ENCODE measurements at regions not wholly inside any gene's neighbourhood (a gene's known extent, or its start where the extent isn't known, plus 50 kb on each side); places are given as distances from the start of the nearest gene placed in this dataset.

DNA sequence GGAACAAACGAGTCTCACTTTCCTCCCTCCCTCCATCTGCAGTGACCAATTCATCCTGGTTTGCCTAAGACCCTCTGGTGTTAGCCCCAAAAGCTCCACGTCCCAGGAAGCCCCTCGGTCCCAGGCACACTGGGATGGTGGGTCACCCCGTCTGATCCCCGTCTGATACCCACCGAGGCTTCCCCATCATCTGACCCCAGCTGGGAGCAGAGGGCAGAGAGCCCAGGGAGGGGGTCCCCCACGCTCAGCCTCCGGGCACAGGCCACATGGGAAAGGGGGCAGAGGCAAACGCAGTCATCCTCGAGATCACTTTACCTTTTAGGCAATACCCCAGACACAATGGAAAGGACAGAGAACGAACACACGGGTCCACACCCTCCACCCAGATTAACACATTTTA lies 291.6 kb upstream of the PPP2R2D start:
- POLR2A ChIA-PET: no interaction called here
- Histone ChIP-seq H3K27ac (ENCODE audit: low read depth in 1 of 2, low read length in 2 of 2) (no peak overlapping the region), H3K27me3 (ENCODE audit: control insufficient read depth in 1 of 2, insufficient read depth in 2 of 2, low read length in 2 of 2) (peaks cover 0 to 7% of the 10 kb centered on the region in 2 experiments), H3K4me3 (ENCODE audit: low read length) (no peak overlapping the region), H3K36me3 (ENCODE audit: insufficient read depth, low read length) (no peaks in the 10 kb centered on the region), H3K9me3 (ENCODE audit: control insufficient read depth in 1 of 2, insufficient read depth in 1 of 2, low read length in 2 of 2) (peaks cover 10 to 13% of the 10 kb centered on the region in 2 experiments), H3K4me1 (ENCODE audit: insufficient read depth, low read length) (no peaks in the 10 kb centered on the region)
- Mint-ChIP-seq H3K27ac (no peak overlapping the region), H3K4me3 (no peak overlapping the region), H3K4me1 (ENCODE audit: low read depth) (no peaks in the 10 kb centered on the region), H3K9me3 (peaks cover 7% of the 10 kb centered on the region), H3K27me3 (peaks cover 18% of the 10 kb centered on the region), H3K36me3 (ENCODE audit: low read depth) (no peaks in the 10 kb centered on the region)
- TF ChIP-seq, protein P1, sequence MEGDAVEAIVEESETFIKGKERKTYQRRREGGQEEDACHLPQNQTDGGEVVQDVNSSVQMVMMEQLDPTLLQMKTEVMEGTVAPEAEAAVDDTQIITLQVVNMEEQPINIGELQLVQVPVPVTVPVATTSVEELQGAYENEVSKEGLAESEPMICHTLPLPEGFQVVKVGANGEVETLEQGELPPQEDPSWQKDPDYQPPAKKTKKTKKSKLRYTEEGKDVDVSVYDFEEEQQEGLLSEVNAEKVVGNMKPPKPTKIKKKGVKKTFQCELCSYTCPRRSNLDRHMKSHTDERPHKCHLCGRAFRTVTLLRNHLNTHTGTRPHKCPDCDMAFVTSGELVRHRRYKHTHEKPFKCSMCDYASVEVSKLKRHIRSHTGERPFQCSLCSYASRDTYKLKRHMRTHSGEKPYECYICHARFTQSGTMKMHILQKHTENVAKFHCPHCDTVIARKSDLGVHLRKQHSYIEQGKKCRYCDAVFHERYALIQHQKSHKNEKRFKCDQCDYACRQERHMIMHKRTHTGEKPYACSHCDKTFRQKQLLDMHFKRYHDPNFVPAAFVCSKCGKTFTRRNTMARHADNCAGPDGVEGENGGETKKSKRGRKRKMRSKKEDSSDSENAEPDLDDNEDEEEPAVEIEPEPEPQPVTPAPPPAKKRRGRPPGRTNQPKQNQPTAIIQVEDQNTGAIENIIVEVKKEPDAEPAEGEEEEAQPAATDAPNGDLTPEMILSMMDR (IDR thresholded peaks at IDR 0.05): no peak
- DNase-seq (no peak), ATAC-seq (ENCODE audit: poor library complexity) (no peak)
- intact Hi-C loops (cut with DNase I, micrococcal nuclease): no loop called here
- CTCF ChIA-PET: no interaction called here

DNA sequence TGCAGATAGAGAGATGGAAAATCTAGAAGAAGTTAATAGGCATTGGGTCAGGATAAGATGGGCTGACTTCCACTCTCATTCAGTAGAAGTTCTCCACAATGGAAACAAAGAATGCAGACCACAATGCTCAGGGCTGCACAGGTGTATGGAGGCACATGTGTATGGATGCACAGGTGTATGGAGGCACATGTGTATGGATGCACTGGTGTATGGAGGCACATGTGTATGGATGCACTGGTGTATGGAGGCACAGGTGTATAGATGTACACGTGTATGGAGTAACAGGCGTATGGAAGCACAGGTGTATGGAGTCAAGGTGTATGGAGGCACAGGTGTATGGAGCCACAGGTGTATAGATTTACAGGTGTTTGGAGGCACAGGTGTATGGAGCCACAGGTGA lies 285.7 kb upstream of the PPP2R2D start:
- CTCF ChIA-PET: no interaction called here
- H3K27ac Mint-ChIP-seq: no peak overlapping the region

DNA sequence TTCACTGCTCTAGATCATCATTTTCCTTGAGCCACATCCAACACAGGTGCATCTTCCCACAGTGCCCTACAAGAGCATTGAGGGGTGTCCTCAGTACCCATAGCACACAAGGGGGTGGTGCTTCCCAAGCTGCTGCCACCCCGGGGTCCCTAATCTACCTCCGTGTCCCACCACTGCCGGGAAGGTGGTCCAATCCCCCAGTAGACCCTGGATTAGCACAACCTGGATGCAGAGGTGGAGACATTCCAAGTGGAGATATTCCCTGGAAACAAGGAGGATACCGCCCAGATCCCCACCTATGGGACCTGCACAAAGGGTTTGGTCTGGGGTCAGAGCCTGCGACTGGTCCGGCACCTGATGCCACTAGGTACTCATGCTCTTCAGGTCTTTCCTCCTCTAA lies 284.8 kb upstream of the PPP2R2D start:
- no peak overlapping the region for H3K27ac Mint-ChIP-seq
- intact Hi-C loops (cut with DNase I, micrococcal nuclease): no loop called here
- peaks cover 37% of the 10 kb centered on the region for H3K27me3 Mint-ChIP-seq
- ATAC-seq (ENCODE audit: poor library complexity): no peak
- ChIA-PET CTCF (no interaction called here), POLR2A (no interaction called here)
- Histone ChIP-seq H3K27me3 (ENCODE audit: control insufficient read depth in 1 of 2, insufficient read depth in 2 of 2, low read length in 2 of 2) (peaks cover 8 to 9% of the 10 kb centered on the region in 2 experiments), H3K27ac (ENCODE audit: low read depth in 1 of 2, low read length in 2 of 2) (no peak overlapping the region), H3K4me3 (ENCODE audit: low read length) (no peak overlapping the region), H3K4me1 (ENCODE audit: insufficient read depth, low read length) (no peaks in the 10 kb centered on the region), H3K36me3 (ENCODE audit: insufficient read depth, low read length) (no peaks in the 10 kb centered on the region), H3K9me3 (ENCODE audit: control insufficient read depth in 1 of 2, insufficient read depth in 1 of 2, low read length in 2 of 2) (peaks cover 0 to 22% of the 10 kb centered on the region in 2 experiments)
- H3K9me3 Mint-ChIP-seq: peaks cover 3% of the 10 kb centered on the region
- no peak for DNase-seq
- TF ChIP-seq, protein P1 (IDR thresholded peaks at IDR 0.05): no peak
- no peaks in the 10 kb centered on the region for H3K36me3 Mint-ChIP-seq (ENCODE audit: low read depth)
- H3K4me3 Mint-ChIP-seq: no peak overlapping the region
- no peaks in the 10 kb centered on the region for H3K4me1 Mint-ChIP-seq (ENCODE audit: low read depth)

More for the DNA sequence above, 285.7 kb upstream of the PPP2R2D start:
- TF ChIP-seq, protein P1 (IDR thresholded peaks at IDR 0.05): no peak
- no peak for DNase-seq
- Histone ChIP-seq H3K4me3 (ENCODE audit: low read length) (no peak overlapping the region), H3K36me3 (ENCODE audit: insufficient read depth, low read length) (no peaks in the 10 kb centered on the region), H3K4me1 (ENCODE audit: insufficient read depth, low read length) (no peaks in the 10 kb centered on the region), H3K27ac (ENCODE audit: low read depth in 1 of 2, low read length in 2 of 2) (no peak overlapping the region), H3K27me3 (ENCODE audit: control insufficient read depth in 1 of 2, insufficient read depth in 2 of 2, low read length in 2 of 2) (peaks cover 8 to 9% of the 10 kb centered on the region in 2 experiments), H3K9me3 (ENCODE audit: control insufficient read depth in 1 of 2, insufficient read depth in 1 of 2, low read length in 2 of 2) (peaks cover 0 to 20% of the 10 kb centered on the region in 2 experiments)
- ATAC-seq (ENCODE audit: poor library complexity): no peak
- Mint-ChIP-seq H3K9me3 (peaks cover 3% of the 10 kb centered on the region), H3K36me3 (ENCODE audit: low read depth) (no peaks in the 10 kb centered on the region), H3K4me1 (ENCODE audit: low read depth) (no peaks in the 10 kb centered on the region), H3K4me3 (no peak overlapping the region), H3K27me3 (peaks cover 37% of the 10 kb centered on the region)
- POLR2A ChIA-PET: no interaction called here
- intact Hi-C loops (cut with DNase I, micrococcal nuclease): no loop called here
